OCI-LY1 (cell line): ENCODE measurements at regions not wholly inside any gene's neighbourhood (a gene's known extent, or its start where the extent isn't known, plus 50 kb on each side); places are given as distances from the start of the nearest gene placed in this dataset.

Source experiments
- EZH2 ChIP-seq: fragments of 200-600 bp; sonication (generic), shearing (Covaris generic); IDR thresholded peaks from 2 replicates; pipeline ENCODE4 v1.8.0; 2017; ENCODE audit warnings: borderline replicate concordance, mixed run types, mild to moderate bottlenecking, antibody characterized with exemption, low read length, moderate library complexity, mixed read lengths
- TF ChIP-seq, protein P1 (sequence below): fragments of 200-600 bp; sonication (generic), shearing (Covaris generic); IDR thresholded peaks from 2 replicates; pipeline ENCODE4 v1.5.1; 2017; ENCODE audit warnings: mild to moderate bottlenecking, antibody characterized with exemption, low read length, moderate library complexity, mixed read lengths

DNA sequence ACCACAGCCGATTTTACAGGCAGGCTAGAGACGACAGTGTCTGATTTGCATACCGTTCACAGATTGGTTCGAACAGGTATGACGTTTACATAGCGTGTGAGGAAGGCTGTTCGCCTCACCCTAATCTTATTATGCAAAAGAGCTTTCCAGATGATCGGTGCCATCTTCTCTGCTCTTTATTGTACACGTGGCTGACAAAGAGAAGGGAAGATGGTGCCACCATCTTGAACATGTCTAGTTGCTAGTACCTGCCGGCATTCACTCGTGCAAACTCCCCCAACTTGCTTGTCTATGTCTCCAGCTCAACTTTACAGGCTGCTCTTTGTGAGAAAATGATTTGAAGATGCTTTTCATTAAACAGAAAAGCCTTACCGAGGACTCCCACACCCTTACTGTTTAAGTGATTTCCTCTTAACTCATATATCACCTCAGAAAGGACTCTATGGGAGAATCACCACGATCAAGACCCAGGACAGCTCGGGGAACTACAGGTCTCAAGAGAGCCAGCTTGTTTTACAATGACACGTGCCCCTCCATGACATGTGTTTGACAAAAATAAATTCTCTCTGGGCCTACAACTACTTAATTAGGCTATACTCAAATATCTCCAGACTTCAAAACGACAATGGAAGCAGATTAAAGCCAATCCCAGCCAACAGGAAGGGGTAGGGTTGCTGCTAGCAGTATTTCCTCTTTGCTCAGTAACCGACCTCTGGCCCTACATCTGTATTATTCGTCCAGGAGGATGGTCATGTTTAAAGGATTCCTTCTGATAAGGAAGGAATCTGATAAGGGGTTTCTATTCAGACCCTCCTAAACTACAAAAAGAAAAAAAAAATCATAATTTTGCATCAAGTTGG, 480.6 kb downstream of the TMEM114 start:
- TF ChIP-seq, protein P1, sequence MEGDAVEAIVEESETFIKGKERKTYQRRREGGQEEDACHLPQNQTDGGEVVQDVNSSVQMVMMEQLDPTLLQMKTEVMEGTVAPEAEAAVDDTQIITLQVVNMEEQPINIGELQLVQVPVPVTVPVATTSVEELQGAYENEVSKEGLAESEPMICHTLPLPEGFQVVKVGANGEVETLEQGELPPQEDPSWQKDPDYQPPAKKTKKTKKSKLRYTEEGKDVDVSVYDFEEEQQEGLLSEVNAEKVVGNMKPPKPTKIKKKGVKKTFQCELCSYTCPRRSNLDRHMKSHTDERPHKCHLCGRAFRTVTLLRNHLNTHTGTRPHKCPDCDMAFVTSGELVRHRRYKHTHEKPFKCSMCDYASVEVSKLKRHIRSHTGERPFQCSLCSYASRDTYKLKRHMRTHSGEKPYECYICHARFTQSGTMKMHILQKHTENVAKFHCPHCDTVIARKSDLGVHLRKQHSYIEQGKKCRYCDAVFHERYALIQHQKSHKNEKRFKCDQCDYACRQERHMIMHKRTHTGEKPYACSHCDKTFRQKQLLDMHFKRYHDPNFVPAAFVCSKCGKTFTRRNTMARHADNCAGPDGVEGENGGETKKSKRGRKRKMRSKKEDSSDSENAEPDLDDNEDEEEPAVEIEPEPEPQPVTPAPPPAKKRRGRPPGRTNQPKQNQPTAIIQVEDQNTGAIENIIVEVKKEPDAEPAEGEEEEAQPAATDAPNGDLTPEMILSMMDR = no peak
- TF ChIP-seq EZH2 = no peak
